ENCODE measurements at regions not wholly inside any gene's neighbourhood (a gene's known extent, or its start where the extent isn't known, plus 50 kb on each side); places are given as distances from the start of the nearest gene placed in this dataset.
"Not testable (repeated sequence)": the region's sequence is repeated elsewhere in the genome, so short reads cannot be mapped to it uniquely, and the experiment has no call there.

- not testable (repeated sequence) for TF ChIP-seq CTCF (IDR thresholded peaks at IDR 0.05); EZH2 (IDR thresholded peaks at IDR 0.05; ENCODE audit: borderline replicate concordance, insufficient read depth, low read depth, low read length, poor library complexity, severe bottlenecking)
Observed at GRCh38 chr22:15911704-15912103, 221.9 kb downstream of the POTEH start.

Measured in B cell (primary cell).